ENCODE measurements at regions not wholly inside any gene's neighbourhood (a gene's known extent, or its start where the extent isn't known, plus 50 kb on each side); places are given as distances from the start of the nearest gene placed in this dataset.

GRCh38 chr3:150179330-150179729 is 208.6 kb upstream of the PFN2 start:
- TF ChIP-seq EP300 (IDR thresholded peaks at IDR 0.05; ENCODE audit: borderline replicate concordance in 1 of 2, control insufficient read depth in 1 of 2, low read depth in 2 of 2, low read length in 2 of 2) = no peak
- no peak for TF ChIP-seq POLR2AphosphoS5 (IDR thresholded peaks at IDR 0.05; ENCODE audit: low read length)
- TF ChIP-seq, protein P1, sequence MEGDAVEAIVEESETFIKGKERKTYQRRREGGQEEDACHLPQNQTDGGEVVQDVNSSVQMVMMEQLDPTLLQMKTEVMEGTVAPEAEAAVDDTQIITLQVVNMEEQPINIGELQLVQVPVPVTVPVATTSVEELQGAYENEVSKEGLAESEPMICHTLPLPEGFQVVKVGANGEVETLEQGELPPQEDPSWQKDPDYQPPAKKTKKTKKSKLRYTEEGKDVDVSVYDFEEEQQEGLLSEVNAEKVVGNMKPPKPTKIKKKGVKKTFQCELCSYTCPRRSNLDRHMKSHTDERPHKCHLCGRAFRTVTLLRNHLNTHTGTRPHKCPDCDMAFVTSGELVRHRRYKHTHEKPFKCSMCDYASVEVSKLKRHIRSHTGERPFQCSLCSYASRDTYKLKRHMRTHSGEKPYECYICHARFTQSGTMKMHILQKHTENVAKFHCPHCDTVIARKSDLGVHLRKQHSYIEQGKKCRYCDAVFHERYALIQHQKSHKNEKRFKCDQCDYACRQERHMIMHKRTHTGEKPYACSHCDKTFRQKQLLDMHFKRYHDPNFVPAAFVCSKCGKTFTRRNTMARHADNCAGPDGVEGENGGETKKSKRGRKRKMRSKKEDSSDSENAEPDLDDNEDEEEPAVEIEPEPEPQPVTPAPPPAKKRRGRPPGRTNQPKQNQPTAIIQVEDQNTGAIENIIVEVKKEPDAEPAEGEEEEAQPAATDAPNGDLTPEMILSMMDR (IDR thresholded peaks at IDR 0.05 in 2 of 3, conservative IDR thresholded peaks at IDR 0.05 in 1 of 3; ENCODE audit: control insufficient read depth in 2 of 3, extremely low read depth in 1 of 3, insufficient read depth in 1 of 3, low read depth in 3 of 3, low read length in 3 of 3) = no peak
- no peak for TF ChIP-seq MEF2A (IDR thresholded peaks at IDR 0.05; ENCODE audit: insufficient read depth, low read depth, low read length)
- TF ChIP-seq, protein P2, sequence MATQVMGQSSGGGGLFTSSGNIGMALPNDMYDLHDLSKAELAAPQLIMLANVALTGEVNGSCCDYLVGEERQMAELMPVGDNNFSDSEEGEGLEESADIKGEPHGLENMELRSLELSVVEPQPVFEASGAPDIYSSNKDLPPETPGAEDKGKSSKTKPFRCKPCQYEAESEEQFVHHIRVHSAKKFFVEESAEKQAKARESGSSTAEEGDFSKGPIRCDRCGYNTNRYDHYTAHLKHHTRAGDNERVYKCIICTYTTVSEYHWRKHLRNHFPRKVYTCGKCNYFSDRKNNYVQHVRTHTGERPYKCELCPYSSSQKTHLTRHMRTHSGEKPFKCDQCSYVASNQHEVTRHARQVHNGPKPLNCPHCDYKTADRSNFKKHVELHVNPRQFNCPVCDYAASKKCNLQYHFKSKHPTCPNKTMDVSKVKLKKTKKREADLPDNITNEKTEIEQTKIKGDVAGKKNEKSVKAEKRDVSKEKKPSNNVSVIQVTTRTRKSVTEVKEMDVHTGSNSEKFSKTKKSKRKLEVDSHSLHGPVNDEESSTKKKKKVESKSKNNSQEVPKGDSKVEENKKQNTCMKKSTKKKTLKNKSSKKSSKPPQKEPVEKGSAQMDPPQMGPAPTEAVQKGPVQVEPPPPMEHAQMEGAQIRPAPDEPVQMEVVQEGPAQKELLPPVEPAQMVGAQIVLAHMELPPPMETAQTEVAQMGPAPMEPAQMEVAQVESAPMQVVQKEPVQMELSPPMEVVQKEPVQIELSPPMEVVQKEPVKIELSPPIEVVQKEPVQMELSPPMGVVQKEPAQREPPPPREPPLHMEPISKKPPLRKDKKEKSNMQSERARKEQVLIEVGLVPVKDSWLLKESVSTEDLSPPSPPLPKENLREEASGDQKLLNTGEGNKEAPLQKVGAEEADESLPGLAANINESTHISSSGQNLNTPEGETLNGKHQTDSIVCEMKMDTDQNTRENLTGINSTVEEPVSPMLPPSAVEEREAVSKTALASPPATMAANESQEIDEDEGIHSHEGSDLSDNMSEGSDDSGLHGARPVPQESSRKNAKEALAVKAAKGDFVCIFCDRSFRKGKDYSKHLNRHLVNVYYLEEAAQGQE (IDR thresholded peaks at IDR 0.05; ENCODE audit: low read depth, low read length) = no peak
- no peak for TF ChIP-seq HDAC2 (IDR thresholded peaks at IDR 0.05)
- TF ChIP-seq, protein P3, sequence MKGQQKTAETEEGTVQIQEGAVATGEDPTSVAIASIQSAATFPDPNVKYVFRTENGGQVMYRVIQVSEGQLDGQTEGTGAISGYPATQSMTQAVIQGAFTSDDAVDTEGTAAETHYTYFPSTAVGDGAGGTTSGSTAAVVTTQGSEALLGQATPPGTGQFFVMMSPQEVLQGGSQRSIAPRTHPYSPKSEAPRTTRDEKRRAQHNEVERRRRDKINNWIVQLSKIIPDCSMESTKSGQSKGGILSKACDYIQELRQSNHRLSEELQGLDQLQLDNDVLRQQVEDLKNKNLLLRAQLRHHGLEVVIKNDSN (IDR thresholded peaks at IDR 0.05; ENCODE audit: borderline replicate concordance, extremely low read length, insufficient read depth, low read depth, low read length) = no peak
- TF ChIP-seq SMAD1 (IDR thresholded peaks at IDR 0.05; ENCODE audit: low read depth, partially characterized antibody) = no peak
- no peak for TF ChIP-seq SUZ12 (IDR thresholded peaks at IDR 0.05; ENCODE audit: unreplicated experiment)
- TF ChIP-seq MYC (IDR thresholded peaks at IDR 0.05; ENCODE audit: insufficient read depth, insufficient read length, insufficient replicate concordance, low read length, severe bottlenecking) = no peak
- TF ChIP-seq TAF1 (IDR thresholded peaks at IDR 0.05; ENCODE audit: borderline replicate concordance, low read depth, low read length) = no peak
- no peak for TF ChIP-seq FOXM1 (IDR thresholded peaks at IDR 0.05; ENCODE audit: low read depth, low read length)
- no peak for TF ChIP-seq ZNF274 (IDR thresholded peaks at IDR 0.05; ENCODE audit: insufficient read depth, insufficient read length)
